ENCODE measurements at regions not wholly inside any gene's neighbourhood (a gene's known extent, or its start where the extent isn't known, plus 50 kb on each side); places are given as distances from the start of the nearest gene placed in this dataset.

GRCh38 chr4:31298737-31299136 lies 578.6 kb downstream of the PCDH7 start:
- CTCF ChIA-PET: no interaction called here
- in situ Hi-C loops (cut with HindIII; ENCODE audit: low pct_unique_long_range_greater_than_20kb, low sequenced_read_pairs): no loop called here
- BruUV-seq (replicated peaks): no TSS peak

GRCh38 chr4:31307029-31307428 lies 586.9 kb downstream of the PCDH7 start:
- CTCF ChIA-PET: no interaction called here

More at GRCh38 chr4:31298737-31299136, 578.6 kb downstream of the PCDH7 start:
- no peak for ATAC-seq
- Histone ChIP-seq H3K27ac (ENCODE audit: low read length) (no peak overlapping the region), H3K4me3 (ENCODE audit: low read depth in 2 of 2, low read length in 2 of 2) (no peak overlapping the region), H3K4me1 (ENCODE audit: control insufficient read depth, insufficient read depth, low read length) (no peaks in the 10 kb centered on the region), H3K27me3 (ENCODE audit: control insufficient read depth, insufficient read depth, low read length) (no peaks in the 10 kb centered on the region), H3K9me3 (ENCODE audit: control insufficient read depth, insufficient read depth, low read depth, low read length) (no peaks in the 10 kb centered on the region), H3K36me3 (ENCODE audit: control insufficient read depth, insufficient read depth, low read length) (no peaks in the 10 kb centered on the region)
- TF ChIP-seq, protein P1, sequence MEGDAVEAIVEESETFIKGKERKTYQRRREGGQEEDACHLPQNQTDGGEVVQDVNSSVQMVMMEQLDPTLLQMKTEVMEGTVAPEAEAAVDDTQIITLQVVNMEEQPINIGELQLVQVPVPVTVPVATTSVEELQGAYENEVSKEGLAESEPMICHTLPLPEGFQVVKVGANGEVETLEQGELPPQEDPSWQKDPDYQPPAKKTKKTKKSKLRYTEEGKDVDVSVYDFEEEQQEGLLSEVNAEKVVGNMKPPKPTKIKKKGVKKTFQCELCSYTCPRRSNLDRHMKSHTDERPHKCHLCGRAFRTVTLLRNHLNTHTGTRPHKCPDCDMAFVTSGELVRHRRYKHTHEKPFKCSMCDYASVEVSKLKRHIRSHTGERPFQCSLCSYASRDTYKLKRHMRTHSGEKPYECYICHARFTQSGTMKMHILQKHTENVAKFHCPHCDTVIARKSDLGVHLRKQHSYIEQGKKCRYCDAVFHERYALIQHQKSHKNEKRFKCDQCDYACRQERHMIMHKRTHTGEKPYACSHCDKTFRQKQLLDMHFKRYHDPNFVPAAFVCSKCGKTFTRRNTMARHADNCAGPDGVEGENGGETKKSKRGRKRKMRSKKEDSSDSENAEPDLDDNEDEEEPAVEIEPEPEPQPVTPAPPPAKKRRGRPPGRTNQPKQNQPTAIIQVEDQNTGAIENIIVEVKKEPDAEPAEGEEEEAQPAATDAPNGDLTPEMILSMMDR (IDR thresholded peaks at IDR 0.05): no peak
- TF ChIP-seq POLR2AphosphoS5 (IDR thresholded peaks at IDR 0.05; ENCODE audit: low read depth, low read length) (no peak), SIN3A (IDR thresholded peaks at IDR 0.05; ENCODE audit: borderline replicate concordance, insufficient read depth, low read depth, low read length) (no peak), REST (IDR thresholded peaks at IDR 0.05; ENCODE audit: insufficient read depth in 1 of 2, low read depth in 2 of 2, low read length in 1 of 2) (no peak), TCF7L2 (IDR thresholded peaks at IDR 0.05; ENCODE audit: low read depth, low read length) (no peak)
- intact Hi-C loops (cut with micrococcal nuclease; ENCODE audit: unreplicated experiment): no loop called here
- no peak for DNase-seq (ENCODE audit: low read depth, low spot score)
- POLR2A ChIA-PET: no interaction called here

More at GRCh38 chr4:31307029-31307428, 586.9 kb downstream of the PCDH7 start:
- no peak for TF ChIP-seq REST (IDR thresholded peaks at IDR 0.05; ENCODE audit: insufficient read depth in 1 of 2, low read depth in 2 of 2, low read length in 1 of 2)
- TF ChIP-seq, protein P1 (IDR thresholded peaks at IDR 0.05): no peak
- TF ChIP-seq SIN3A (IDR thresholded peaks at IDR 0.05; ENCODE audit: borderline replicate concordance, insufficient read depth, low read depth, low read length): no peak
- no peak for TF ChIP-seq POLR2AphosphoS5 (IDR thresholded peaks at IDR 0.05; ENCODE audit: low read depth, low read length)
- TF ChIP-seq TCF7L2 (IDR thresholded peaks at IDR 0.05; ENCODE audit: low read depth, low read length): no peak
- ATAC-seq (no peak), DNase-seq (ENCODE audit: low read depth, low spot score) (no peak)
- no peaks in the 10 kb centered on the region for H3K4me1 ChIP-seq (ENCODE audit: control insufficient read depth, insufficient read depth, low read length)
- intact Hi-C loops (cut with micrococcal nuclease; ENCODE audit: unreplicated experiment): no loop called here
- H3K36me3 ChIP-seq (ENCODE audit: control insufficient read depth, insufficient read depth, low read length): no peaks in the 10 kb centered on the region
- no TSS peak for BruUV-seq (replicated peaks)
- H3K9me3 ChIP-seq (ENCODE audit: control insufficient read depth, insufficient read depth, low read depth, low read length): no peaks in the 10 kb centered on the region
- no peak overlapping the region for H3K4me3 ChIP-seq (ENCODE audit: low read depth in 2 of 2, low read length in 2 of 2)
- no peaks in the 10 kb centered on the region for H3K27me3 ChIP-seq (ENCODE audit: control insufficient read depth, insufficient read depth, low read length)
- in situ Hi-C loops (cut with HindIII; ENCODE audit: low pct_unique_long_range_greater_than_20kb, low sequenced_read_pairs): no loop called here
- H3K27ac ChIP-seq (ENCODE audit: low read length): no peak overlapping the region
- POLR2A ChIA-PET: no interaction called here

All from Panc1 (cell line).